Fibroblast of lung (primary cell): ENCODE measurements at regions not wholly inside any gene's neighbourhood (a gene's known extent, or its start where the extent isn't known, plus 50 kb on each side); places are given as distances from the start of the nearest gene placed in this dataset.

Source experiments
- DNase-seq, 2 donors: peaks; one replicate each; pipeline versions ENCODE4 v3.0.0 to v3.0.0-alpha.2; 2010; ENCODE audit warnings: low read depth in 2 of 2
- H2AFZ ChIP-seq: 2 replicates; pipeline ENCODE4 v1.5.1; 2012; ENCODE audit warnings: low read length, control low read depth, inconsistent platforms
- H3K27ac ChIP-seq: 2 replicates; pipeline ENCODE4 v1.5.1; 2011; ENCODE audit warnings: low read length, control low read depth; ENCODE audit not compliant: insufficient read depth
- H3K27me3 ChIP-seq: 2 replicates; pipeline ENCODE4 v1.5.1; 2011; ENCODE audit warnings: mild to moderate bottlenecking, low read length; ENCODE audit not compliant: control insufficient read depth, insufficient read depth
- H3K36me3 ChIP-seq: 2 replicates; pipeline ENCODE4 v1.5.1; 2011; ENCODE audit warnings: low read length; ENCODE audit not compliant: control insufficient read depth, insufficient read depth
- H3K4me1 ChIP-seq: 2 replicates; pipeline ENCODE4 v1.5.1; 2011; ENCODE audit warnings: low read length; ENCODE audit not compliant: control insufficient read depth, insufficient read depth; ENCODE audit errors: extremely low read depth
- H3K4me2 ChIP-seq: 2 replicates; pipeline ENCODE4 v1.5.1; 2011; ENCODE audit warnings: low read length, control low read depth; ENCODE audit not compliant: insufficient read depth; ENCODE audit errors: extremely low read depth
- H3K4me3 ChIP-seq, 4 experiments: fragments of 200-600 bp in 1 of 4; sonication (generic) in 1 of 4; replicated peaks in 1 of 4; 2 replicates each; pipeline ENCODE4 v1.5.1; 2011 to 2016; ENCODE audit warnings: low read length in 4 of 4, low read depth in 3 of 4, mild to moderate bottlenecking in 3 of 4, control low read depth in 2 of 4, inconsistent platforms in 1 of 4, mixed read lengths in 1 of 4; ENCODE audit not compliant: insufficient read depth in 1 of 4; ENCODE audit errors: control extremely low read depth in 1 of 4
- H3K79me2 ChIP-seq: 2 replicates; pipeline ENCODE4 v1.5.1; 2012; ENCODE audit warnings: mild to moderate bottlenecking, low read length, inconsistent platforms; ENCODE audit not compliant: control insufficient read depth, insufficient read depth
- H3K9ac ChIP-seq: 2 replicates; pipeline ENCODE4 v1.5.1; 2011; ENCODE audit warnings: mild to moderate bottlenecking, low read length, control low read depth; ENCODE audit not compliant: insufficient read depth
- H3K9me3 ChIP-seq: 2 replicates; pipeline ENCODE4 v1.5.1; 2012; ENCODE audit warnings: low read depth, low read length; ENCODE audit not compliant: control insufficient read depth, insufficient read depth
- H4K20me1 ChIP-seq: 2 replicates; pipeline ENCODE4 v1.5.1; 2011; ENCODE audit warnings: low read length; ENCODE audit not compliant: control insufficient read depth, insufficient read depth; ENCODE audit errors: extremely low read depth
- CTCF ChIP-seq, 2 donors: IDR thresholded peaks in 1 of 2; conservative IDR thresholded peaks in 1 of 2; 1 replicate in 1 of 2; 2 replicates in 1 of 2; pipeline ENCODE4 v1.5.1; 2011 to 2012; ENCODE audit warnings: low read length in 2 of 2, control low read depth in 1 of 2, inconsistent platforms in 1 of 2, low read depth in 1 of 2, mild to moderate bottlenecking in 1 of 2
- EZH2 ChIP-seq: IDR thresholded peaks from 2 replicates; pipeline ENCODE4 v1.5.1; 2012; ENCODE audit warnings: low read length, control low read depth, mild to moderate bottlenecking; ENCODE audit errors: missing control alignments

GRCh38 chr17:83151056-83151441 lies 71.6 kb downstream of the METRNL start:
- Histone ChIP-seq H4K20me1 (no peaks in the 10 kb centered on the region), H3K79me2 (no peaks in the 10 kb centered on the region), H3K9me3 (no peaks in the 10 kb centered on the region), H3K27ac (no peak overlapping the region), H3K36me3 (no peaks in the 10 kb centered on the region), H3K4me2 (no peak overlapping the region), H2AFZ (no peak overlapping the region), H3K27me3 (peaks cover 14% of the 10 kb centered on the region), H3K9ac (no peak overlapping the region), H3K4me3 (no peak overlapping the region), H3K4me1 (peaks cover 6% of the 10 kb centered on the region)
- TF ChIP-seq CTCF (conservative IDR thresholded peaks at IDR 0.05 in 1 of 2, IDR thresholded peaks at IDR 0.05 in 1 of 2; ENCODE audit: low read depth in 1 of 2, low read length in 2 of 2) (no peak), EZH2 (no peak)
- DNase-seq: no peak

- peaks cover 6% of the 10 kb centered on the region for H3K4me1 ChIP-seq
- no peaks in the 10 kb centered on the region for H3K36me3 ChIP-seq
- H3K4me3 ChIP-seq: no peak overlapping the region
- no peaks in the 10 kb centered on the region for H4K20me1 ChIP-seq
- H2AFZ ChIP-seq: no peak overlapping the region
- H3K79me2 ChIP-seq: no peaks in the 10 kb centered on the region
- no peak overlapping the region for H3K27ac ChIP-seq
- H3K9ac ChIP-seq: no peak overlapping the region
- peak overlapping the region; percentile 15 for H3K4me2 ChIP-seq
- DNase-seq: peak; percentile 7 to 27
- peaks cover 9% of the 10 kb centered on the region for H3K27me3 ChIP-seq
- no peaks in the 10 kb centered on the region for H3K9me3 ChIP-seq
- TF ChIP-seq EZH2 (no peak), CTCF (conservative IDR thresholded peaks at IDR 0.05 in 1 of 2, IDR thresholded peaks at IDR 0.05 in 1 of 2; ENCODE audit: low read depth in 1 of 2, low read length in 2 of 2) (no peak)
Observed at GRCh38 chr17:83151442-83152226, 72.2 kb downstream of the METRNL start.

GRCh38 chr17:83152227-83152744 lies 72.9 kb downstream of the METRNL start:
- Histone ChIP-seq H3K4me2 (no peak overlapping the region), H3K27me3 (peaks cover 9% of the 10 kb centered on the region), H3K27ac (no peak overlapping the region), H4K20me1 (no peaks in the 10 kb centered on the region), H3K4me3 (no peak overlapping the region), H3K4me1 (peaks cover 6% of the 10 kb centered on the region), H3K36me3 (no peaks in the 10 kb centered on the region), H2AFZ (no peak overlapping the region), H3K79me2 (no peaks in the 10 kb centered on the region), H3K9me3 (no peaks in the 10 kb centered on the region), H3K9ac (no peak overlapping the region)
- TF ChIP-seq EZH2: no peak
- no peak for DNase-seq
